Fibroblast of mammary gland (primary cell): ENCODE measurements at regions not wholly inside any gene's neighbourhood (a gene's known extent, or its start where the extent isn't known, plus 50 kb on each side); places are given as distances from the start of the nearest gene placed in this dataset.

ENCODE experiments used
- DNase-seq: peaks from one replicate; pipeline ENCODE4 v3.0.0-alpha.2; 2010; ENCODE audit warnings: low read depth
- H3K4me3 ChIP-seq: 2 replicates; pipeline ENCODE4 v1.5.1; 2011; ENCODE audit warnings: low read depth, mild to moderate bottlenecking, low read length, moderate library complexity; ENCODE audit not compliant: control insufficient read depth
- TF ChIP-seq, protein P1 (sequence below): conservative IDR thresholded peaks from 2 replicates; pipeline ENCODE4 v1.5.1; 2011; ENCODE audit warnings: low read depth, low read length, inconsistent platforms; ENCODE audit not compliant: control insufficient read depth, insufficient read depth

DNA sequence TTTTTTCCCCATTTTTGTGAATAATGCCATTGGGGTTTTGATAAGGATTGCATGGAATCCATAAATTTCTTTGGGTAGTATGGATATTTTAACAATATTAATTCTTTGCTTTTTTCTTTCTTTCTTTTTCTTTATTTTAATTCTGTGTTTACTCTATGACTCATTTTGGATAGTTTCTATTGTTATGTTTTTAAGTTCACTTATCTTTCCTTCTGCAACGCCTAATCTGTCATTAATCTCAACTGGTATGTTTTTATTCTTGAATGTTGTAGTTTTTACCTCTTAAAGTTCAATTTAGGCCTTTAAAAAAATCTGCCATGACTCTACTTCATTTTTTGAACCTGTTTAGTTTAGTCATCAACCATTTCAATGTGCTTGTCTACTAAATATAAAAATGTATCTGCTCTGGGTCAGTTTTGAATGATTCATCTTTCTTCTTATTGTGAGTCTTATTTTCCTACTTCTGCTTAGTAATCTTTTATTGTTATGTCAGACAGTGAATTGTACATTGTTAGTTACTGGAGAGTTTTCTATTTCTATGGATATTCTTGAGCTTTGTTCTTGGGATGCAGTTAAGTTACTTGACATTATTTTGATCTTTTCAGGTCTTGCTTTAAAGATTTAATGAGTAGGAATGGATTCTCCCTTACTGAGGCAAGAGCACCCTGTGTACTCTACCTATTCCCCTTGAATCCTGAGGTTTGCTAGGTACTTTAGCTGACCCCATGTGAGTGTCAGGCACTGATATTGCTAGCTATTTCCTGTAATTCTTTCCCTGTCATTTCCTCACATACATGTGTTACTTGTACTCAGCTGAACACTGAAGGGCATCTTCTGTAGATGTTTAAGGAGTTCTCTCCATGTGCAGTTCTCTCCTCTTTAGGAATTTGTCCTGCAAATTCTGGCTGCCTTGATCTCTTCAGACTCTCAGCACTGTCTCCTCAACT, 104.2 kb downstream of the TFAP2B start:
- TF ChIP-seq, protein P1, sequence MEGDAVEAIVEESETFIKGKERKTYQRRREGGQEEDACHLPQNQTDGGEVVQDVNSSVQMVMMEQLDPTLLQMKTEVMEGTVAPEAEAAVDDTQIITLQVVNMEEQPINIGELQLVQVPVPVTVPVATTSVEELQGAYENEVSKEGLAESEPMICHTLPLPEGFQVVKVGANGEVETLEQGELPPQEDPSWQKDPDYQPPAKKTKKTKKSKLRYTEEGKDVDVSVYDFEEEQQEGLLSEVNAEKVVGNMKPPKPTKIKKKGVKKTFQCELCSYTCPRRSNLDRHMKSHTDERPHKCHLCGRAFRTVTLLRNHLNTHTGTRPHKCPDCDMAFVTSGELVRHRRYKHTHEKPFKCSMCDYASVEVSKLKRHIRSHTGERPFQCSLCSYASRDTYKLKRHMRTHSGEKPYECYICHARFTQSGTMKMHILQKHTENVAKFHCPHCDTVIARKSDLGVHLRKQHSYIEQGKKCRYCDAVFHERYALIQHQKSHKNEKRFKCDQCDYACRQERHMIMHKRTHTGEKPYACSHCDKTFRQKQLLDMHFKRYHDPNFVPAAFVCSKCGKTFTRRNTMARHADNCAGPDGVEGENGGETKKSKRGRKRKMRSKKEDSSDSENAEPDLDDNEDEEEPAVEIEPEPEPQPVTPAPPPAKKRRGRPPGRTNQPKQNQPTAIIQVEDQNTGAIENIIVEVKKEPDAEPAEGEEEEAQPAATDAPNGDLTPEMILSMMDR: no peak
- no peak overlapping the region for H3K4me3 ChIP-seq
- no peak for DNase-seq

DNA sequence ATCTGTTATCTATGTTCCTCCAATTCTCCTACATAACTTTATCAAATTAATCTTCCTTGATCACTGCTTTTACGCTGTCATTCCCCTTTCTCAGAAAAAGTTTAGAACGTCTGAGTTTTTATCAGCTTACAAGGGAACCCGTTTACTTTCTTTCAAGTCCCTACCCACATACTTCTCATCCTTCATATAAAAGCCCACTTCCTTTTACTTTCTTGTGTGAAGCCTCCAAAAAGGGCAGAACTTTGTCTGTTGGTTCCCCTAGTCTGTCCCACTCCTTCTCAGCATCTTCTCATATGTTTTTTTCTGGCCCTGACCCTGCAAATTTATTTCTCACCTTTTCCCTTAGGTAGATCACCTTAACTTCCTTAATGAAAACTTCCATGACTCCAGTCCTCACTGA, 106.1 kb downstream of the TFAP2B start:
- DNase-seq: no peak
- no peak overlapping the region for H3K4me3 ChIP-seq
- TF ChIP-seq, protein P1: no peak

GRCh38 chr6:50925548-50925947, 106.9 kb downstream of the TFAP2B start:
- DNase-seq: no peak
- H3K4me3 ChIP-seq: no peak overlapping the region

GRCh38 chr6:50925981-50926380, 107.3 kb downstream of the TFAP2B start:
- TF ChIP-seq, protein P1: no peak
- DNase-seq: no peak
- H3K4me3 ChIP-seq: no peak overlapping the region

More at GRCh38 chr6:50925548-50925947, 106.9 kb downstream of the TFAP2B start:
- TF ChIP-seq, protein P1: no peak

GRCh38 chr6:50927800-50928199, 109.1 kb downstream of the TFAP2B start:
- TF ChIP-seq, protein P1: no peak
- no peak for DNase-seq

DNA sequence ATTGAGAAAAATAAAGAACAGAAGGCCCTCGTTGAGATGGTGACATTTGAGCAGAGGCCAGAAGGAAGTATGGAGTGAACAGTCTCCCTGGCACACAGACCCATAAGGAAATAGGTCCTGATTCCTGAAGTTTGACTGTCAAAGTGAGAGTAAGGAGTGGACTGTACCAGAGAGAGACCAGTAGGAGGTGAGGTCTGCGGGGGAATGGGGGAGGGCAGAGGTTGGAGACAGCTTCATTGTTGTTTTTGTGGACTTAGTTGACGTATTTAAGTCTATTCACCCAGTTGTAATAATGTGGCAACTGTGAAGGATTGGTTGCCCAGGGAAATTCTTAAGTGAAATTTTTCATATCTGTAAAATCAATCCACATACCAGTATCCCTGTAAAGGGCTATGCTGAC, 110.7 kb downstream of the TFAP2B start:
- TF ChIP-seq, protein P1: no peak
- no peak overlapping the region for H3K4me3 ChIP-seq
- DNase-seq: no peak

More at GRCh38 chr6:50927800-50928199, 109.1 kb downstream of the TFAP2B start:
- H3K4me3 ChIP-seq: no peak overlapping the region
